Left lobe of liver (tissue), 2 donors: ENCODE measurements at regions not wholly inside any gene's neighbourhood (a gene's known extent, or its start where the extent isn't known, plus 50 kb on each side); places are given as distances from the start of the nearest gene placed in this dataset.
A peak's percentile ranks its signal among the peaks of the same experiment; 100 is the strongest.

Experiments
- ATAC-seq: fragments of 200-7000 bp; cut with Tn5 transposase; one replicate; pipeline ENCODE4 v1.9.1; 2020; ENCODE audit warnings: mild to moderate bottlenecking, moderate library complexity
- DNase-seq: peaks from one replicate; pipeline ENCODE4 v3.0.0-alpha.2; 2020; ENCODE audit warnings: low spot score
- donor health status: DM: no; HTN: no; CAD: no; lungs with moderate emphysema.
- donor health status: DM: no; HTN: yes; CAD: no.

GRCh38 chr1:5551274-5551975 lies 440.8 kb downstream of the NPHP4 start:
- DNase-seq (no peak), ATAC-seq (no peak)

DNA sequence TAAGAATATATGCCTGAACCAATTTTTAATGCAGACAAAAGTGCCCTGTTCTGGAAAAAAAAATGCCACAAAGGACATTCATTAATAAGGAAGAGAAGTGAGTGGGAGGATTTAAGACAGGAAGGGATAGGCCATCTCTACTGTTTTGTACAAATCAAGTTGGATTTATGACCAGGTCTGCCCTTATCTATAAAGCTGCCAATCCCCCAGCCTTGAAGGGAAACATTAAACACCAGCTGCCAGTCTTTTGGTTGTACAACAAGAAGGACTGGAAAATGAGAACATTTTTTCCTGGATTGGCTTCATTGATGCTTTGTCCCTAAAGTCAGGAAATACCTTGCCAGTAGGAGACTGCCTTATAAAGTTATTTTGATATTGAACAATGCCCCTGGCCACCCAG lies 444.0 kb downstream of the NPHP4 start:
- ATAC-seq, result no peak

GRCh38 chr1:5543235-5543634 lies 449.0 kb downstream of the NPHP4 start:
- ATAC-seq, result no peak
- no peak for DNase-seq

More for the DNA sequence above, 444.0 kb downstream of the NPHP4 start:
- DNase-seq, result no peak

- no peak for ATAC-seq
- no peak for DNase-seq
Measured at GRCh38 chr1:5532811-5533210, 459.4 kb downstream of the NPHP4 start.

DNA sequence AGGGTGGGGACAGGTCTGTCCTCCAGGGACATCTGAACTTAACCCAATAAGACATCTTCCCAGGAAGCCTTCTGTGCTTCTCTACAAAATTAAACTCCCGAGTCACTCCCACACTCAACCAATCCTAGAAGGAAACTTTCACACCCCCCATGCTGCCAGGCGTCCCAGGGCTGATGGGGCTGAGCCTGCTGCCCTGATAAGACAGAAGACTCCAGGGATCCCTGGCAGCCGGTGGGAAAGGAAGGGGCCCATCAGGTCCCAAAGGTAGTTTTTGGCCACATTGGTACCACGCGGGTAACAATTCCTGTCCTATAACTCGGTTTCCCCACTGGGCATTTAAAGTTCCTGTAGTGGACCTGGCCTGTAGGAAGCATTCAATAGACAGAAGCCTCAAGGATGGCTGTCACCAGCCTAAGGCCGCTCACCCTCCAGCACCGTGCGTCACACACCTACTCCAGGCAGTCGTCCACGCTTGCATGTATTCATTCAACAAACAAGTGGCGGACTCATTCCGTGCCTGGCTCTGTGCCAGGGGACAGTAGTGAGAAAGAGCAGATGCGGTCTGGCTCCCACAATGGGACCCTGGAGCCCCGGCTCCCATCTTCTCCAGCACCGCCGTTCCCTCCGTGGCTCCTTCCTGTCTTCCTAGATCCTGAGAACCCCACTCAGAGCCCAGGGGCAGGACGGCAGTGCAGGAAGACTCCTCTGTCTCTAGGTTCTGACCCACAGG lies 465.2 kb downstream of the NPHP4 start:
- ATAC-seq (no peak), DNase-seq (no peak)

DNA sequence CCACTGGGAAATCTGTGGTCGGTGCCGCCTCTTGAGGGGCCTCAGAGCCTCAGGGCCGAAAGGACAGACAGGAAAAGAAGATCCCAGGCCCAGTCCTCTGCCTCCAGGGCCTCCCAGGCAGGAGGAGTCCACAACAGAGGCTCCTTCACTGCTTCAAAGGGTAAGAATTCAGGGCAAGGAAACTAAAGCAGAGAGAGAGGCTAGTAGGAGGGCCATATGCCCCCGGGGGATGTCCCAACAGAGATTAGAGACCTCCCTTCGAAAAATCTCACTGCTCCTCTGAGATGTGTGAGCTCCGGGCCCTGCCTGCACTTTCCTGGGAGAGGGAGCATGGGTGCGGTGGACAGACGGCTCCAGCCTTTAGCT lies 465.9 kb downstream of the NPHP4 start:
- ATAC-seq (no peak), DNase-seq (peak; percentile 29)

GRCh38 chr1:5525597-5526384 lies 466.4 kb downstream of the NPHP4 start:
- no peak for ATAC-seq
- peak; percentile 26 for DNase-seq

- ATAC-seq, result no peak
- DNase-seq, result no peak
Measured at GRCh38 chr1:5522531-5523145, 469.6 kb downstream of the NPHP4 start.

GRCh38 chr1:5519366-5520135 lies 472.7 kb downstream of the NPHP4 start:
- DNase-seq (peak; percentile 24), ATAC-seq (no peak)

GRCh38 chr1:5516756-5517155 lies 475.5 kb downstream of the NPHP4 start:
- no peak for ATAC-seq

GRCh38 chr1:5515501-5515900 lies 476.7 kb downstream of the NPHP4 start:
- DNase-seq (no peak), ATAC-seq (no peak)

More at GRCh38 chr1:5516756-5517155, 475.5 kb downstream of the NPHP4 start:
- DNase-seq, result no peak

DNA sequence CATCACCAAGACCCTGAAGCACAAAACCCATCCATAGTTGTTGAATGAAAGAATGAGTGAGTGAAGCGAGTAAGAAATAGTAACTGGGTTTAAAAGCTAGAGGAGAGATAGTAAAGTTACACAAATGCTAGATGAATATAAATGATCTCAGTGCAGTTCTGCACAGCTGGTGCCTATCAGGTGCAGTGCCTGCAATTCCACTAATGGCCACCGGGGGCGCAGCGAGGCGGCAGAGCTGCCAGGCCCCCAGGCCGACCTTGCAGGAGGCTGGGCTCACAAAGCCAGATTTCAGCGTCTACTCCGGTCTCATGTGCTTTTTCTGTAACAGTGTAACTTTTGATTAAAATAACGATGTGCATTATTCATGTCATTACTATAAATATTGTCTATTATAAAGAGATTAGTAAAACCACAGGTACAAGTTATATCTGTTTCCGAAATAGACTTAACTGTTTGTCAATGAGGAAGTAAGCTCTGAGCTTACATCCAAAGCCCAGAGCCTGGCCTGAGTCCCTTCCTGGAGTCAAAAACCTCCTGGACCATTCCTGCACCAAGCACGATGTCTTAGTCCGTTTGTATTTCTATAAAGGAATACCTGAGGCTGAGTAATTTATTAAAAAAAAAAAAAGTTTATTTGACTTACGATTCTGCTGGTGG lies 477.6 kb downstream of the NPHP4 start:
- ATAC-seq, result peak; percentile 92

GRCh38 chr1:5513846-5514526 lies 478.2 kb downstream of the NPHP4 start:
- ATAC-seq (peak; percentile 12), DNase-seq (no peak)

More for the DNA sequence above, 477.6 kb downstream of the NPHP4 start:
- peak; percentile 66 for DNase-seq

DNA sequence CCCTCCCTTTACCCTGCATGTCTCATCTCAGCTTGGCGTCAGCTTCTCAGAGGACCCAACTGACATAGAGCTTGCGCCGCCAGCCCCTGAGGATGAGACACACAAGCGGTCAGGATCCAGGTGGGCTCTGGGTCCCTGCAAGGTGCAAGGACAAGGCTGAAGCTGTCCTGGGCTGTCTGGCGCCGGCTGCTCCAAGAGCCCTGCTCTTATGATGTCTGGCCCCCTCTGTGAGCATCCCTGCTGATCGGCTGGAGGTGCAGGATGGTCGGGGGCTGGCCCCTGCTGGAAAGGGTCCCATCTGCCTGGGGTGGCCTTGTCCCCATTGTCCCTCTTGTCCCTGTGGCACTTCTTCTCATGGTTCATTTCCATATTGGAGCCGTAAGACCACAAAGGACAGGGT lies 479.0 kb downstream of the NPHP4 start:
- ATAC-seq (no peak), DNase-seq (no peak)

DNA sequence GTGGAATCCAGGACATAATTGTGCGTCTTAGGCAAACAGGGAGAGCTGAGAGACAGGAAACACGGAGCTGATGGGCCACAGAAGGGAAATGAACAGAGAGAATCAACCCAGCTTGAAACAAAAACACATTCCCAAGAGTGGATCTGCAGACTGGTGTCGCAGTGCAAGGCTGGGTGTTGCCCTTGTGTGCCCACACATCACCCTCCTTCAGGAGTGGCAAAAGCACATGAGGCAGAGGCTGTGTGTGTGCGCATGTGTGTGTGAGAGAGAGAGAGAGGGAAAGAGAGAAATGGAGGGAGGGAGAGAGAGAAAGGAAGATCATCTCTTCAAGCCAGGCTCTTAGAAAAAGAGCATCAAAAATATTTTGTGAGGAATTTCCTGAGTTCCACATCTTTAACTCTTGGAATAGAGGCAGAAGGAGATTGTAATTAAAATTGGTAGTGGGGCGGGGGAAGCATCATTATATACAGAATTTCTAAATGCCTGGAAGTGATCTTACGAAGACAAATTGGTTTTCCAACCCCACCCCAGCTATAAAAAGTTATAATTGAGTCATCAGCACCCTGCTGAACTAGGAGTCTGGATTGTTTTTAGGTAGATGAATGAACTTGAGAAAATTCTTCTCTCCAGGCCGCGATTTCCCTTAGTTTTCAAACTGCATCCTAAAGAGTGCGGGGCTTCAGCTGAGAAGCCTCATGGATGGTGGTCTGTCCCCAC lies 480.7 kb downstream of the NPHP4 start:
- DNase-seq, result no peak
- no peak for ATAC-seq

GRCh38 chr1:5509664-5510452 lies 482.4 kb downstream of the NPHP4 start:
- ATAC-seq, result peak; percentile 85
- peak; percentile 63 for DNase-seq

GRCh38 chr1:5508669-5509330 lies 483.4 kb downstream of the NPHP4 start:
- DNase-seq (no peak), ATAC-seq (no peak)
